OCI-LY7 (cell line): ENCODE measurements at regions not wholly inside any gene's neighbourhood (a gene's known extent, or its start where the extent isn't known, plus 50 kb on each side); places are given as distances from the start of the nearest gene placed in this dataset.

Source experiments
- BruUV-seq: library from RNA; stranded (reverse); fragments of 400-500 nt; replicated peaks from 2 replicates; lab custom pipeline; 2021; lab: Mats Ljungman, UMichigan
- CTCF ChIA-PET: fragments of 300-600 bp; sonication (Branson Sonifier 250); formaldehyde crosslinking; loops from one replicate; lab custom pipeline; 2022; ENCODE audit warnings: antibody characterized with exemption; ENCODE audit not compliant: unreplicated experiment; lab: Charles Lee
- POLR2A ChIA-PET: fragments of 300-600 bp; sonication (Branson Sonifier 250); formaldehyde crosslinking; loops from one replicate; lab custom pipeline; 2022; ENCODE audit warnings: antibody characterized with exemption; lab: Charles Lee
- DNase-seq: peaks from one replicate; pipeline ENCODE4 v3.0.0-alpha.2; 2015; ENCODE audit warnings: low spot score
- H2AFZ ChIP-seq: fragments of 200-600 bp; sonication (generic), shearing (Covaris generic); 2 replicates; pipeline ENCODE4 v1.6.1; 2014; ENCODE audit warnings: mild to moderate bottlenecking, antibody characterized with exemption, low read length, moderate library complexity
- H3K27ac ChIP-seq: fragments of 200-600 bp; sonication (generic); 2 replicates; pipeline ENCODE4 v1.5.1; 2014; ENCODE audit warnings: mixed run types, low read depth, mild to moderate bottlenecking, moderate library complexity, low read length, inconsistent platforms; ENCODE audit not compliant: poor library complexity, severe bottlenecking
- H3K36me3 ChIP-seq: fragments of 200-600 bp; sonication (generic); 2 replicates; pipeline ENCODE4 v1.6.1; 2014; ENCODE audit warnings: mild to moderate bottlenecking, antibody characterized with exemption, low read length, moderate library complexity, mixed read lengths; ENCODE audit not compliant: insufficient read depth
- H3K4me1 ChIP-seq: fragments of 200-600 bp; sonication (generic); 2 replicates; pipeline ENCODE4 v1.5.1; 2014; ENCODE audit warnings: mild to moderate bottlenecking, low read length; ENCODE audit not compliant: insufficient read depth, poor library complexity, severe bottlenecking
- H3K4me2 ChIP-seq: fragments of 200-600 bp; sonication (generic); 2 replicates; pipeline ENCODE4 v1.6.1; 2014; ENCODE audit warnings: mild to moderate bottlenecking, low read length
- H3K4me3 ChIP-seq: fragments of 200-600 bp; sonication (generic); 2 replicates; pipeline ENCODE4 v1.5.1; 2014; ENCODE audit warnings: mild to moderate bottlenecking, low read depth, low read length; ENCODE audit not compliant: poor library complexity, severe bottlenecking
- H3K79me2 ChIP-seq: fragments of 200-600 bp; sonication (generic); 2 replicates; pipeline ENCODE4 v1.6.1; 2016; ENCODE audit warnings: low read depth, mild to moderate bottlenecking, low read length, moderate library complexity, mixed read lengths; ENCODE audit not compliant: insufficient read depth
- H3K9me2 ChIP-seq: fragments of 200-600 bp; sonication (generic); 2 replicates; pipeline ENCODE4 v1.6.1; 2016; ENCODE audit warnings: mild to moderate bottlenecking, low read length, mixed read lengths; ENCODE audit not compliant: insufficient read depth
- H3K9me3 ChIP-seq: fragments of 200-600 bp; sonication (generic); 2 replicates; pipeline ENCODE4 v1.6.1; 2014; ENCODE audit warnings: mild to moderate bottlenecking, mixed run types, low read length, mixed read lengths
- H4K20me1 ChIP-seq: fragments of 200-600 bp; sonication (generic); 2 replicates; pipeline ENCODE4 v1.6.1; 2014; ENCODE audit warnings: mild to moderate bottlenecking, antibody characterized with exemption, low read length, moderate library complexity, mixed read lengths; ENCODE audit not compliant: insufficient read depth
- CTCF ChIP-seq: fragments of 200-600 bp; sonication (generic); conservative IDR thresholded peaks from 2 replicates; pipeline ENCODE4 v1.5.1; 2014; ENCODE audit warnings: mild to moderate bottlenecking, antibody characterized with exemption, low read length, moderate library complexity, mixed read lengths
- EZH2phosphoT487 ChIP-seq: fragments of 200-600 bp; sonication (generic); IDR thresholded peaks from 2 replicates; pipeline ENCODE4 v1.6.1; 2018; ENCODE audit warnings: low read depth, borderline replicate concordance, mild to moderate bottlenecking, mixed run types, antibody characterized with exemption, low read length, moderate library complexity, mixed read lengths
- intact Hi-C: fragments of 100-400 bp; cut with micrococcal nuclease; formaldehyde crosslinking; loops from one replicate; pipeline ENCODE4 v1.10.0; 2022; ENCODE audit not compliant: unreplicated experiment

DNA sequence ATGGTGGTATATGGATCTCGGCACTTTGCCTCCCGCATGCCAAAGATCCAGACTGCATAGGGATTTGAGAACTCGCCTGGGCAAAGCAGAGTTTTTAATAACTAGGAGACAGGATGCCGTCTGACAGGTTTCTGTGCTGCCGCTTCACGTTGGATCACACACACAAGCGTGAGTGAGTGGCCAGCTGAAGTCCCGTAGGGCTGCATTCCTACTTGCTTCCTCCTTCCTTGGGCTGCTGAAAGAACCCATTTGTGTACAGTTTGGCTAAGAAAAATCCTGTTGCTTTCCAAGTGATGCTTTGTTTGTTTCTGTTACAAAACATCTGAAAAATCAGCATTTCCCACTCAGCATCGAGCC, 604.3 kb upstream of the CFAP20DC start:
- BruUV-seq: no TSS peak
- Histone ChIP-seq H3K4me2 (no peak overlapping the region), H2AFZ (no peak overlapping the region), H3K9me3 (peaks cover 8% of the 10 kb centered on the region; the same call in 1 of the 2 replicates), H4K20me1 (no peaks in the 10 kb centered on the region), H3K9me2 (no peaks in the 10 kb centered on the region), H3K4me3 (no peak overlapping the region), H3K4me1 (no peaks in the 10 kb centered on the region), H3K27ac (no peak overlapping the region), H3K36me3 (no peaks in the 10 kb centered on the region), H3K79me2 (no peaks in the 10 kb centered on the region)
- ChIA-PET CTCF (no interaction called here), POLR2A (no interaction called here)
- no peak for TF ChIP-seq CTCF
- no peak for TF ChIP-seq EZH2phosphoT487
- no peak for DNase-seq
- intact Hi-C loops: no loop called here

GRCh38 chr3:59653405-59654122, 603.7 kb upstream of the CFAP20DC start:
- CTCF ChIA-PET: no interaction called here
- no peak overlapping the region for H3K27ac ChIP-seq
- H3K4me2 ChIP-seq: no peak overlapping the region
- no TSS peak for BruUV-seq
- no peak overlapping the region for H3K4me3 ChIP-seq
- intact Hi-C loops: no loop called here
- H2AFZ ChIP-seq: no peak overlapping the region
- POLR2A ChIA-PET: interaction anchor here (1.1 kb wide), 1 partner anchor 11 kb away, joined by 7 read pairs; no protein-coding TSS in a partner anchor
- H3K4me1 ChIP-seq: no peaks in the 10 kb centered on the region
- peaks cover 8% of the 10 kb centered on the region; the same call in 1 of the 2 replicates for H3K9me3 ChIP-seq
- TF ChIP-seq EZH2phosphoT487: no peak
- DNase-seq: no peak
- H3K36me3 ChIP-seq: no peaks in the 10 kb centered on the region
- no peaks in the 10 kb centered on the region for H3K9me2 ChIP-seq
- H4K20me1 ChIP-seq: no peaks in the 10 kb centered on the region
- H3K79me2 ChIP-seq: no peaks in the 10 kb centered on the region

DNA sequence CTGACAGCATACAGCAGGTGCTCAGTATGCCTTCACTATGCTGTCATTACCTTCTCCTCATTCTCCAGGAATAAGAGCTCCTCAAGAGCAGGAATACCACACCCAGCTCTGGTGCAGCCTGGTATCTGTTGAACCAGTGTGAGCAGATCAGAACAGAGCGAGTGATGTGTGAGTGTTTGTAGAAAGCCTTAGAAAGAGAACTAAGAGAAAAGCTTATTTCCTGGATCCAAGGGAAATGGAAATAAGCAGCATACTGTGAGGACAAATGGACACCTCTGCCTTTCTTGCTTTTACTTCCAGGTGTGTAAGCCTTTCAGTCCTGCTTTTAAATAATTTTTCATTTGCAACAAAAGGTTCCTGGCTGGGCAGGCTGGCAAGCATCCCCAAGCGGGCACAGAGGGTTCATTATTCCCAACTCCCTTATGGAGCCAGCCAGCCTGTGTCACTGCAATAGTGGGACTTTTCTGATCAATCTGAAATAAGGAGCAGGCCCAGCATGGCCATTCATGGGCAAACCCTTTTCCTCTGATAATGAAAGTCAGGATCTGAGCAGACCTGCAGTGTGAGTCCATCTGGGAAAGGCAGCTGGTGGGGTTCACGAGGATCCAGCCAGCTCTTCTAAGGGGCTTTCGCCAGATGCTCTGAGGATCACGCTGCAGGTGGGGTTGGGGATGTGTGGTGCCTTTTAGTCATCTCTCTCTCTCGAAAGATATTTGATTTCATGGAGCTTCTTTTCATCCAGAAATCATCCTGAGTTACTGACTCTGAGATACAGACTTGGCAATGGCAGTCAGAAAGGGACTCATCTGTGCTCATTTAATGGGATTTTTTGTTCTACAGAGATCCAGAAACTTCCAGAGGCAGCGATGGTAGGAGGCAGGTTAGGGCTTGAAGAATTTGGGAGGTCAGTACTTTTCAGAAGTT, 594.9 kb upstream of the CFAP20DC start:
- H3K4me3 ChIP-seq: no peak overlapping the region
- ChIA-PET CTCF (no interaction called here), POLR2A (interaction anchor here (1.0 kb wide), 1 partner anchor 50 kb away, joined by 4 read pairs; no protein-coding TSS in a partner anchor)
- no TSS peak for BruUV-seq
- no peaks in the 10 kb centered on the region for H3K79me2 ChIP-seq
- intact Hi-C loops: no loop called here
- no peaks in the 10 kb centered on the region for H4K20me1 ChIP-seq
- no peaks in the 10 kb centered on the region for H3K9me3 ChIP-seq
- DNase-seq: no peak
- no peak overlapping the region for H3K4me2 ChIP-seq
- no peak overlapping the region for H3K27ac ChIP-seq
- no peaks in the 10 kb centered on the region for H3K4me1 ChIP-seq
- H3K9me2 ChIP-seq: no peaks in the 10 kb centered on the region
- H3K36me3 ChIP-seq: no peaks in the 10 kb centered on the region
- H2AFZ ChIP-seq: no peak overlapping the region
- no peak for TF ChIP-seq EZH2phosphoT487
- no peak for TF ChIP-seq CTCF
